Left kidney (tissue), 1 donor: ENCODE measurements at regions not wholly inside any gene's neighbourhood (a gene's known extent, or its start where the extent isn't known, plus 50 kb on each side); places are given as distances from the start of the nearest gene placed in this dataset.

ENCODE experiments used
- DNase-seq: peaks from one replicate; pipeline ENCODE4 v3.0.0-alpha.2; 2013

DNA sequence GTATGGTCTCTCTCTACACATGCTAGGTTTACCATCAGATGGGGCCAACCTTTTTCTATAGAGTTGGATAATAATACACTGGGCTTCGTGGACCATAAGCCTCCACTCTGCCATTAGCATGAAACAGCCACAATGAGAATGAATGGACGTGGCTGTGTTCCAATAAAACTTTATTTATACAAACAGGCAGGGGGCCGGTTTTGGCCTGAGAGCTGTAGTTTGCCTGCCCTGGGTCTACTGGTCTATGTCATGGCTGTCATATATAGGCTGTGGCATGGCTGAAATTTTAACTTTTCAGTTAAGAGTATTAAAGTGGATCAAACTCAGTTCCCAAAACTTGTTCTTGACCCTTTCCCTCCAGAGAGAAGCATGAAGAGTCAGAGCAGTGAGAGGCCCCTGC, 120.3 kb upstream of the MYL2 start:
- no peak for DNase-seq

- DNase-seq, result no peak
Observed at GRCh38 chr12:111038941-111039340, 118.6 kb upstream of the MYL2 start.

DNA sequence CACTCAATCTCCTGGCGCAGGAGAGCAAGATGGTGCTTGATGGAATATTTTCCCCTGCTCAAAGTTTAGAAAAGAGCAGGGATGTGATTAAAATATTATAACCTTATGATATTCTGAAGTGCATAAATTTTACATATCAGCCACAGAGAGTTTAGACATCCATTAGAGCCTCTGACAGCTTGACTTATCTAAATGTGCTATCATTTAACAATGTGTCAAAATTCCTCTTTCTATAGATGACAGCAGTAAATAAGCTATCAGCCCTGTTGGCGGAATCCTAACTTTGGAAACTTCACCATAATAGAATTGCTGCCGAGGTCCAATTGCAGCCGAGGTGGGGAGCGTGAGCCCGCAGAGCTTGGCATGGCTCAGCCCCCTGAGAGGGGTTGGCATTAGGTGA, 117.7 kb upstream of the MYL2 start:
- DNase-seq, result no peak

- DNase-seq, result no peak
Observed at GRCh38 chr12:111037047-111037446, 116.7 kb upstream of the MYL2 start.

GRCh38 chr12:111035578-111036301, 115.4 kb upstream of the MYL2 start:
- peak; percentile 33 for DNase-seq

- peak; percentile 33 for DNase-seq
Observed at GRCh38 chr12:111034886-111035577, 114.7 kb upstream of the MYL2 start.

- DNase-seq, result peak; percentile 30
Observed at GRCh38 chr12:111034083-111034885, 113.9 kb upstream of the MYL2 start, which contains the start of gene CUX2. Gene CUX2, plus strand, starts transcription at chr12:111034165.

DNA sequence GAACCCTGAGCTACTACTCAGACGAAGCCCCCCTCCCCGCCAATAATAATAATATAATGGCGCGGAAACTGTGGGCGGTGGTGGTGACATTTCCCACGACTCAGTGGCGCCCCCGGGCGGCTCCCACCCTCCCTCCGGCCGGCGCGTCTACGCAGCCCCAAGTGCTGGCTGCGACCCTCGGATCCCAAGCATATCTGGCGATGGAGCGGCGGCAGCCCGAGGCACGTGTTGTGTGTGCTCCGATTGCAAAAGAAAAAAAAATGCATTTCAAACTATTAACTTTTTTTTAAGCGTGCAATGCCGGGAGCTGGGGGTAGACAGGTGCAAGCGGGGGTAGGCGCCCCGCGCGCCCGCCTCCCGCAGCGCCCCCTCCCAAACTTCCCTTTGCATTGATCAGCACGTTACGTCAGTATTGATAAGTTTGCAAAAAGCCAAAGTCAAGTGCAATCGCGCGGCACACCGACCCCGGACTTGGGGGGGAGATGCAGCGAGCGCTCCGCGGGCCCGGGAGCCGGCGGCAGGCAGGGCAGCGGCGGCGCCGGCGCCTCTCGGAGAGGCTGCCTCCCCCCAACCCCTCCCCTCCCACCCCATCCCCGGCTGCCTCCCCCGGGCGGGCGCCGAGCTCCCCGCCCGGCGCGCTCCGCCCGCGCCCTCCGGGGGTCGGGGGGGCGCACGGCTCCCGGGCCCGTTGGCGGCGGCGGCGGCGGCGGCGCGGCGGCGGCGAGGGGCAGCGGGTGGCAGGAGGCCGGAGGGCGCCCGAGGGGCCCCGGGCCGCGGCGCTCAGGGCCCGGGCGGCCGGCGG, 113.1 kb upstream of the MYL2 start:
- DNase-seq, result peak; percentile 30

DNA sequence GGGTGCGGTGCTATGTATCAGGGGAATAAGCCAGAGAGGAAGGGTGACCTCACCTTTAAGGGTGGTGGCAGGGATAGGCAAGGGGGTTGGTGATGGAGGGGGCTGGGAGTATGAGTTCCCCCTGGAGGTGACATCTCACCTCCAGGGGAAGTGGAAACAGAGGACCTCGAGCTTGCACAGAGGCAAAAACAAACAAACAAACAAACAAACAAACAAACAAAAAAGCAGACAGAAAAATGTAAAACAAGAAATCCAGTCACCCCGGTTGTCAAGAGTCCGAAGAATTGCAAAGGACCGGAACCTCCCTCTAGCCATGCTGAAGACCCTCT, 112.2 kb upstream of the MYL2 start:
- no peak for DNase-seq

DNA sequence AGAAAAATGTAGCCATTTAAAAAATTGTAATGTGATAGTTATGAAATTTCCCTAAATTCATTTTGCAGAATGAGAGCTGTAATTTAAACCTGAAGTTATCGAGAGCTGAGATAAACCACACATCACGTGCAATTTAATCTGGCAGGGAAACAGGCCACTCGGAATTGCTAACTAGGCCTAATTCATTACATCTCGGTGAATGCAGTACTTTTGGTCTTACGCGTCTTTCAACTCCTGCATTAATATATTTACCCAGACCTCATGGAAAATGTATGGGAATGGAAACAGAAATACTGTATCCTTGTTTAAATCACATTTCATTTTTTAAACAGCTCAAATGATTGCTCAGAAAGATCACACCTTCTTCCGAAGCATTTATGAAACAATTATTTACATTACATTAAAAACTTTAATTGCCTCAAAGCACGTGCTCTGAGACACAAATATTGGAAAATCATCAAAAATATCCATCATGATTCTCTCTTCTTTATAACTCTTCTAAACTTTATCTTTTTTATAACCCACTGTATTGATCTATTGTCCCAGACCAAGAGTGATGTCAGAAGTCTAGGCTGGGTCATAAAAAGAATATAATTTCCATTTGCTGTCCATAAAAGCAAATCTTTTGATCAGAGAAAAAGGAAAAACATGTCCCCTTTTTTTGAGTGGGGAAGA, 111.7 kb upstream of the MYL2 start:
- no peak for DNase-seq

DNA sequence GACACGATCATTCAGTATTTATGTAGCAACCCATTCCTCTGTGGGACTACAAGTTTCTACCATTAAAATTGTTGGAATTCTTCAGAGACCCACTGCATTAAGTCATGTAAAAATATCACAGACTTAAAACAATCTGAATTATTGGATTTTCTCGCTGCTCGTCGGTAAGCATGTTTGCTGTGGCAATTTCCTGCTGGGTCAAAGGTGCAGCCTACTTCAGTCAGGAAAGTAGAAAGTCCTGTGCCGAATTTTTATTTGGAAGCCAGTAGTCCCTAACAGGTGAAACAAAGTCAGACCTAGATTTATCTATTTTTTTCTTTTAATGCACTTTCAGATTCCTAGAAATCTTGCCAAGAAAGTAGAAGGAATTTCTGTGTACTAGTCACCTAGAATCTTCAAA, 110.4 kb upstream of the MYL2 start:
- no peak for DNase-seq

DNA sequence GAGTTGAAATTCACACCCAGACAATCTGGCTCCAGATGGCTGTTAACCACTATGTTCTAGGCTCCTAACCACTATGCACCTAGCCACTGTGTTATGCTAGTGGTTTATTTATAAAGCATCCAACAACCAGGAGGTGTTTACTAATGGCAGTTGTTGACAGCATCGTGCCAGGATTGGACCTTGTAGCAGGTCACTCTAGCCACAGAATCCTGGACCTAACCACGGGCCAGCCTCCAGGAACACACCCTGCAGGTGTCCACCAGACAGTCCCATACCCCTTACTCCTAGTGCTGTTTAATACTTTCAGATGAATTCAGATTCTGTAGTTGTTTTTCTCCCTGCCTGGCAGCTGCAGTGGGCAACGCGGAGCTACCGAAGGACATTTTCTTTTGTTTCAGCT, 109.4 kb upstream of the MYL2 start:
- no peak for DNase-seq

- DNase-seq, result no peak
Observed at GRCh38 chr12:111029305-111029704, 108.9 kb upstream of the MYL2 start.

- DNase-seq, result no peak
Observed at GRCh38 chr12:111028830-111029229, 108.5 kb upstream of the MYL2 start.

GRCh38 chr12:111027431-111027830, 107.1 kb upstream of the MYL2 start:
- DNase-seq, result no peak

DNA sequence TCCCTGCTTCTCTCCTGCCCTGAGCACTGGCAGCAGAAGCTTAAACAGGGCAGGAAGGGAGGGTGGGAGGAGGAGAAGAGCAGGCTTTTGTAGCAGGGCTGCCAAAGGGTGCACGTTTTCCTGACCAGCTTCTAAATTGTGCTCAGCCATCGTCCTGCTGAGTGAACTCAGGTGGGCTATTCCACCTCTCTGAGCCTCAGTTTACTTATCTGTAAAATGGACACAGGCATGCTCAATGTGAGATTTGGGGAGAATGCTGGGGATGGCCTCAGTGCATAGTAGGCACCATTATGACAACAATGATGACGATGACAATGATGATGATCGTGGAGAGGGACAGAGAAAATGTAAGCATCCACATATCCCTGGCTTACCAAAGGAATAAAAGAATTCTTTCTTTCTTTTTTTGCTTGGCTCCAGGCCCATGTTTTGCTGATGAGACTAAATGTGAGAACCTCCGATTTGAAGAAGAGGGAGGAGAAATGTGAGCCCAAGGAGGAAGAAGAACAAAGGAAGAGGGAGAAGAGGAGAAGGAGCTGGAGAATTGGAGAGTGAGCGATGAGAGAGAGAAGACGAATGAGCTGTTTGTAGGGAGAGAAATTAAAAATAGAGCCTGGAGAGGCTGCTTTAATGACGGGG, 105.5 kb upstream of the MYL2 start:
- DNase-seq, result no peak

DNA sequence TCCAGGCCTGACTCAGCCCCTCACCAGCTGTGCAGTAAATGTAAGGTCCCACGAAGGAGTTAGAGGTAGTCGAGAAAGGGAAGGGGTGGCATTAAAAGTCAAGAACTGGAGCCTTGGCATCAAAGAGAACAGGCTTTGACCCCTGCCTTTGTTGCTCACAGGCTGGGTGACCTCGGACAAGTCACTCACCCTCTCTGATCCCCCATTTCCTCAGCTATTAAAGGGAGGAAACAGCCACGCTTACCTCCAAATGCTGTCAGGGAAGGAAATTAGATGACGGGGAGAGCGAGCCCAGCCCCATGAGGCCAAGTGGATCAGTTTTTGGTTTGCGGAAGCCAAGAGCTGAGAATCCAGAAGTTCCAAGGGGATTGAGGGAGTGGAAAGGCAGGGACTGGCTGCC, 104.9 kb upstream of the MYL2 start:
- no peak for DNase-seq

GRCh38 chr12:111024205-111024801, 103.9 kb upstream of the MYL2 start:
- peak; percentile 35 for DNase-seq

DNA sequence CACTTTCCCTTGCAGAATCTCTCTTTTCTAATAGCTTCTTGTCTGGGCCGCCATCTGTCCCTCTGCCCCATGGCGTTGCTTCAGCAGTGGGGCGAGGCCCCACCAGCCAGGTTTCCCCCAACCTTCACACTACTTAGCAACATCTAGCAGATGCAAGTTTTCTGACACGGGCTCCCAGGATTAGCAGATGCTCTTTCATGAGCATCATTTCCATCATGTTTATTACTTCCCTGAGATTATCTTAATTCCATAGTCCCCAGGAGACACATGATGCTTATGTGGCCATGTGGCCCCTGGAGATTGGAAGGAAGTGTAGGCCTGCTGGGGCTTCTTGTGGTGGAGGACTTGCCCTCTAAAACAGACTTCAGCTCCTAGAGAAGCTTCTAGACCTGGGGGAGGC, 102.0 kb upstream of the MYL2 start:
- no peak for DNase-seq

DNA sequence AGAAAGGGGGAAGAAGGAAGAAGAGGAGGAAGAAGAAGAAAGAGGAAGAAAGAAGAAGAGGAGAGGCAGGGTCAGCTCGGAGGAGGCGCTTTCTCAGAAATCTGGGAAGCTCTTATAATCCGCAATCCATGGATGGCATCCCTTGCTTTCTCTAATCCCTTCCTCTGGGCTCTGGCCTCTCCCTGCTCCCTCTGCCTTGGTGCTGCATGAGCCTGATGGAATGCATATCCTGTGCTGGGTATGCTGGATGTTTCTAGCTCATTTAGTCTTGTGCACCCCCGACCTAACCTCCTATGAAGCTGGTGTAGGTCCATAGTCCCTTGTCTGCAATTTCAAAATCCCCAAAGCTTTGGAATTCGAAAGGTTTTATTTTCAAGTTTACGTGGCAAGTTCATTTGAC, 94.2 kb upstream of the MYL2 start:
- no peak for DNase-seq

- DNase-seq, result no peak
Observed at GRCh38 chr12:111012918-111013317, 92.5 kb upstream of the MYL2 start.
